IPS-NIHi7 (cell line): ENCODE measurements at regions not wholly inside any gene's neighbourhood (a gene's known extent, or its start where the extent isn't known, plus 50 kb on each side); places are given as distances from the start of the nearest gene placed in this dataset.

Source experiments
- DNase-seq: peaks from one replicate; pipeline ENCODE4 v3.0.0; 2012; ENCODE audit warnings: mixed read lengths; ENCODE audit errors: extremely low spot score

GRCh38 chr3:102599819-102600576, 165.2 kb downstream of the ZPLD1 start:
- no peak for DNase-seq

GRCh38 chr3:102605153-102605552, 170.3 kb downstream of the ZPLD1 start:
- DNase-seq: no peak

- no peak for DNase-seq
These were observed 174.1 kb downstream of the ZPLD1 start for GRCh38 chr3:102608875-102609274.

- DNase-seq: no peak
These were observed 179.3 kb downstream of the ZPLD1 start for GRCh38 chr3:102614021-102614569.

- DNase-seq: no peak
These were observed 179.8 kb downstream of the ZPLD1 start for GRCh38 chr3:102614585-102614984.

- DNase-seq: no peak
These were observed 182.6 kb downstream of the ZPLD1 start for GRCh38 chr3:102617381-102617780.

- DNase-seq: no peak
These were observed 184.5 kb downstream of the ZPLD1 start for GRCh38 chr3:102619361-102619760.

GRCh38 chr3:102629943-102630342, 195.1 kb downstream of the ZPLD1 start:
- no peak for DNase-seq

GRCh38 chr3:102630531-102630930, 195.7 kb downstream of the ZPLD1 start:
- DNase-seq: no peak

- no peak for DNase-seq
These were observed 208.7 kb downstream of the ZPLD1 start for GRCh38 chr3:102643546-102643945.

GRCh38 chr3:102646557-102646956, 211.7 kb downstream of the ZPLD1 start:
- no peak for DNase-seq

GRCh38 chr3:102660653-102661052, 225.8 kb downstream of the ZPLD1 start:
- no peak for DNase-seq

- DNase-seq: no peak
These were observed 227.1 kb downstream of the ZPLD1 start for GRCh38 chr3:102661707-102662497.

- DNase-seq: no peak
These were observed 227.6 kb downstream of the ZPLD1 start for GRCh38 chr3:102662498-102662772.

- DNase-seq: no peak
These were observed 229.3 kb downstream of the ZPLD1 start for GRCh38 chr3:102664126-102664525.

GRCh38 chr3:102665183-102665582, 230.4 kb downstream of the ZPLD1 start:
- no peak for DNase-seq

GRCh38 chr3:102668247-102668646, 233.4 kb downstream of the ZPLD1 start:
- no peak for DNase-seq

- DNase-seq: no peak
These were observed 236.2 kb downstream of the ZPLD1 start for GRCh38 chr3:102670986-102671385.

- no peak for DNase-seq
These were observed 237.5 kb downstream of the ZPLD1 start for GRCh38 chr3:102672305-102672704.

GRCh38 chr3:102673271-102674115, 238.7 kb downstream of the ZPLD1 start:
- DNase-seq: peak; percentile 76

- no peak for DNase-seq
These were observed 239.5 kb downstream of the ZPLD1 start for GRCh38 chr3:102674284-102674683.

GRCh38 chr3:102676424-102676823, 241.6 kb downstream of the ZPLD1 start:
- no peak for DNase-seq
